IPS DF 4.7 (cell line): ENCODE measurements at regions not wholly inside any gene's neighbourhood (a gene's known extent, or its start where the extent isn't known, plus 50 kb on each side); places are given as distances from the start of the nearest gene placed in this dataset.
"Not testable (repeated sequence)": the region's sequence is repeated elsewhere in the genome, so short reads cannot be mapped to it uniquely, and the experiment has no call there.

Source experiments
- DNase-seq: peaks from one replicate; pipeline ENCODE4 v3.0.0-alpha.2; 2013; ENCODE audit warnings: low spot score; ENCODE audit errors: extremely low read depth

DNA sequence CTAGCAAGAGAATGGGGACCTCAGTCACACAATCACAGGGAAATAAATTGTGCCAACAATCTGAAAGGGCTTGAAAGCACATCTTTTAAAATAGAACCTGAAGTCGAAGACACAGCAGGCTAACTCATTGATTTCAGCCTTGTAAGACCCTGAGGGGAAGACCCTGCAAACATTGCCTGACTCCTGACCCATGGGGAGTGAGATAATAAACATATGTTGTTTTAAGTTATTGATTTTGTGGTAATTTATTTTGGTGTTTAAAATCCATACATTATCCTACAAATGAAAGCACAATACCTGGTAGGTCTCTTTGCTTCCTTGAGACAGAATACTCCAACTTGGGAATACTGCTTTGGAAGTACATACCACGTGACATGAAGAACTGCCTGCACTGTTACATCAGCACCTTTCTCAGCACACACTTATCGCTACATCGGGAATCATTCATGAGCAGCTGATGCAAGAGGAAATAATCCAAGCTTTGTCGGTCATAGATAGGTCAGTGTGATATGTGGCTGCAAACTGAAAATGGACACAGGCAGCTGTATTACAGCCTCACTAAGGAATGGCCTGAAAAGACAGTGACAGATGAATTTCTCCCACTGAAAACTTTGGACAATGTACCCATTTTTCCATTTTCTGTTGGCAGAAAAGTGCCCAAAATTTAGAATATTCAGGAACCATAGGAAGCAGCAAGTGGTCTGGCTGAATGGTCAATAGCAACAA, 494.5 kb upstream of the MAP2 start:
- DNase-seq: no peak

GRCh38 chr2:208929894-208930427, 493.9 kb upstream of the MAP2 start:
- DNase-seq: no peak

GRCh38 chr2:208935531-208935930, 488.3 kb upstream of the MAP2 start:
- DNase-seq: no peak

GRCh38 chr2:208937521-208937920, 486.3 kb upstream of the MAP2 start:
- no peak for DNase-seq

- no peak for DNase-seq
Observed at GRCh38 chr2:208939852-208940251, 484.0 kb upstream of the MAP2 start.

GRCh38 chr2:208945719-208946256, 478.1 kb upstream of the MAP2 start:
- no peak for DNase-seq

DNA sequence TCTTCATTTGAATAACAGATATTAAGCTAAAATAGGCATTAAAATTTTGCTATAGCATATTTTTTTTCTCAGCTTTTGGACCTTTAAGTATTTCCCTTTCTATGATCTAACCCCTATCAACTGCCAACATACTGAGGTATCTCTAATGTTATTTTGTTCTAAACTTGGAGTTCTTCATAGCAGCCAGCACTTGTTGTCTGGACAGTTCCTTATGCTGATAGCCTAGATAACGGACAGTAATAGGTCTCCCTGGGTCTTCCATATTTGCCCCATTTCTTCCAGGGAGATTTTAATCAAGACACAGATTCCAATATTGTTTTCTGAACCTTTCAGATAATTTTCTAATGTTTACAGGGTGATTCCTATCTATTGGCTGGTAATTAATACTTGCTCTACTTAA, 475.8 kb upstream of the MAP2 start:
- no peak for DNase-seq

- no peak for DNase-seq
Observed at GRCh38 chr2:208970070-208970469, 453.8 kb upstream of the MAP2 start.

- DNase-seq: no peak
Observed at GRCh38 chr2:208977582-208977981, 446.3 kb upstream of the MAP2 start.

DNA sequence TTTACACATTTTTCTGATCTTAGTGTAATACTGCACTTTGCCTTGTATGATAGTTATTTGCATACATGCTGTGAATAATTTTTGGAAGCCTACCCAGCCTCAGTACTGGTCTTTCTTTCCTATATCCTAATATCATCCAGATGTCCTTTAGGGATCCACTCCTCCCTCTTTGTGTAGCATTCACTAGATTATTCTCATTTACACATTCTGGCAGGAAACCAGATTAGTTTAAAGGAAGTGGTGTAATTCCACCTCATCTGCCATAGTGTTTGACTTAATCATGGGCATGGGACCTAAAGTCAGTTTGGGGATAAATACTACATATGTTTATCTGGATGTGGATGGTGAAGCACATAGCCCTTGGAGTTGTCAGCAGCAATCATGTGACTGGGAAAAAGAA, 444.9 kb upstream of the MAP2 start:
- no peak for DNase-seq

- no peak for DNase-seq
Observed at GRCh38 chr2:208980321-208980720, 443.5 kb upstream of the MAP2 start.

GRCh38 chr2:208982831-208983230, 441.0 kb upstream of the MAP2 start:
- DNase-seq: no peak

DNA sequence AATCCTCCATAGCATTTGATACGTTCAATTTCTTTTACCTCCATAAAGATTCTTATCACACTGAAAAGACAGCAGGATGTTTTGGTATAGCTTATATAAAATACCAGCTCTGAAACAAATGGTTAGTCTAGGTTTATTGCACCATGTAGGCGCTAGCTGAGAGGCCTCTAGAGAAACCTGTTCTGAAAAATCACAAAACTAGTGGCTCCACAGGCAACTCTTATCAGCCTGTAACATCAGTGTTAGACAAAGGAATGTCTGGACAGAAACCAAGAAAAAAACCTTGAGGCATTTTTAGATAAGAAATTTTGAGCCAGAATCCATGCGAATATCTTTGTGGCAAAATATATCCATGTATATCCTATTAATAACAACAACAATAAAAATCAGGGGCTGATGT, 440.4 kb upstream of the MAP2 start:
- DNase-seq: no peak

DNA sequence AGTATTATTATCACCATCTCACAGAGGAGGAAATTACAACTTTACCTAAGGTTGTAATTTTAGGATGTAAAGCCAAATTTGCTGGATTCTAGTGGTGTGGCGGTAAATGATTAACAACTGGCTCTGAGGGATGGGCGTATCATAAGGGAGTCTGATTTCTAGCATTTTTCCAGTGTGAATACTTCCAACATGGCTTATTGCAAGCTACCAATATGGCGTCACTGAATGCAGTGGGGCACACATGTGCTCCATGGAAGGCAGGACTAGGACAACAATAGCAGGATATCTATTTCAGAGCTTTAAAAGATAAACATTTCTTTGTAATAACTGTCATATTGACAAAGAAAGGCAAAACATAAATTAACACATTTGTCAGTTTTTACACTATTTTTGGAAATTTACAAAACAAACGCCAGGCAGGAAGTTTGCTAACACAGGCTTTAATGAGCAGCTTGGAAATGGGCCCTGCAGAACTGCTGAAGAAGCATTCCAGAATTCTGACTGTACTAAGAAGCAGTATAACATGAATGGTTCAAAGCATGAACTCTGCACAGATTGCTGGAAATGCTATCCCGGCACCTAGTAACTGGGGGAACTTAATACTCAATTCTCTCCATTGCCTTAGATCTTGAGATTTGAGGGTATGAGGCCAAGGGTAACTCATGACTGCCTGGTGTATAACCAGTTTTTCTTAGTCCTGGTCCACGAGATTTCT, 439.3 kb upstream of the MAP2 start:
- no peak for DNase-seq

DNA sequence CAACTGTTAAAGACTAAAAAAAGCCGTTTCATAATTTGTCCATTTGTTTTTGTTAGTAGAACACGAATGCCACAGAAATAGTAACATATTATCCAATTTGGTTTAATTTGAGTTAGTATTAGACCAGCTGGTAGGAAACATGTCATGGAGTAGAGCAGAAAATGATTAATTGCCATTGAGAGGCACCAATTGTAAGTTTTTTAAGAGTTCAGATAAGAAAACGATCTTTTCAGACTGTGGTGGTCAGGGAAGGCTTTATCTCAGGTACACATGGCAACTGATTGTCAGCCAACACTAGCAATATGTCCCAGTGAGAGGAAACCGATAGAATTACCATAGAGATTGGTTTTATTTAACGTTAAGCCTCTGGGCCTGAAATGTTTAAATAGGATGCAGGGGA, 438.2 kb upstream of the MAP2 start:
- DNase-seq: no peak

GRCh38 chr2:208990716-208991115, 433.1 kb upstream of the MAP2 start:
- no peak for DNase-seq

DNA sequence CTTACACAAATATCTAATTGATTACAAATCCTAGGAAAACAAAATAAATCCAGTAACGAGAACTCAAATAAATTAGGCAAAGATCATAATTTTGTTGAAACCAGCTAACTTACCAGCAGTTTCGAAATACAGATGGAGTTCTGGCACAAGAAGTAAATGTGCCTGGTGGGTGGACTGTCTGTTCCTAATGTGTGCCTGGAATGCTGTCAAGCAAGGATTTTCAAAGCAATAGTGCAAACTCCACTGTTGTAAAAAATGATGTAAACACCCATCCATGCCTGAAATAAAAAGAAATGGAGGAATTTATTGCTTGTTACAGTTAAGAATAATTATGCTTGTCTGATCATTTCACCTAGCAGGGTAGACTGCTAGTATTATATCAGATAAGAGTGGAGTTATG, 423.9 kb upstream of the MAP2 start:
- DNase-seq: no peak

DNA sequence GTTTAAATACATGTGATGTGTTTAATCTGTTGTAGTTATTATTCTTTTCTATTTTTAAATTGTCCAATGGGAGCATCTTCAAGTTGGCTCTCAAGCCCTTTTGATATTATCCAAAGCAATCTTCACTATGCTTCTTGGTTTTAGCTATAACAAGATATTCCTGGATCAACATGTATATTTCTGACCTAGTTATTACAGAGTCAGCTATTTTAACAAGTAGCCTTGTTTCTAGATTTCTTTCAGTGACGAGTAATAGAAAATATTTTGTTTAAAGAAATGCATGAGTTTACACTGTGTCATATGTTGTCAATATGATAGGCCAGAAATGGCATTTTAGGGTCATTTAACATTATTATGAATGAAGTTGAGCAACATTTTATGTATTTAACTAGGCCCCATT, 421.8 kb upstream of the MAP2 start:
- DNase-seq: no peak

DNA sequence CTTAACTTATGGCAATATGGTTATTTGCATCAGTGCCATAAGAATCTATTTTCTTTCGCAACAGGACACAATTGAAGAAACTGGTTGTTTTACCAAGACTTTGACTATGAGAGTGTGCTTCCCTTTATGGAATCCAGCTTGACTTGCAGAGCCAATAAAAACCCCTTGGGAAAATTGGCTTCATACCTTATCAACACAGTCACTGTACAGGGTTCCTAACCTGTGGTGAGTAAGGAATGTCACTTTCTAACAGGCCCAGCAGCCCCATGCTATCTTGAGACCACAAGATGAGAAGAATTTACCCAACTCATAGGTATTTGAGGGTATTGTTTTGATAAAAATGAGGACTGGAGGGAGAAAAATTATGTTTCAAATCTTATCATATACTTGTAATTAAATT, 418.5 kb upstream of the MAP2 start:
- DNase-seq: no peak

DNA sequence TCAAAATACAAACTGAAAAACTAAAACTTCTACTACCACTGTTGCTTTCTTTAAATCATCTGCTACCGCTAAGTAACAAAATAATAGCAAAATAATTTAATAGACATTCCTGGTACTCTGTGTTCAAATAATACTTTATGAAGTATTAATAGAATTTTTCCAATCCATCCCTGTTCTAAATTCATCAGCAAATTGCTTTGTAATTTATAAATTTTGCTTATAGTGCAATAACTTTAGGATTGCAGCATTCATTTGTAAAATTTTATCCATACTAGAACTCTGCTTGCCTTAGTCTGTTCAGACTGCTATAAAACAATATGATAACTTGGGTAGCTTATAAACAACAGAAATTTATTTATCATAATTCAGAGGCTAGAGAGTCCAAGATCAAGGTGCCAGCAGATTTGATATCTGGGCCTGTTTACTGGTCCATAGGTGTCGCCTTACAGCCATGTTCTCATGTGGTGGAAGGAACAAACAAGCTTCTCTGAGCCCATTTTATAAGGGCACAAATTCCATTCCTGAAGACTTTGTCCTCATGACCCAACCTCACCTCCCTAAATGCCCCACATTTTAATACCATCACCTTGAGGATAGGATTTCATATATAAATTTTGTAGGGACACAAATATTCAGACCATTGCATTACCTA, 415.1 kb upstream of the MAP2 start:
- no peak for DNase-seq

DNA sequence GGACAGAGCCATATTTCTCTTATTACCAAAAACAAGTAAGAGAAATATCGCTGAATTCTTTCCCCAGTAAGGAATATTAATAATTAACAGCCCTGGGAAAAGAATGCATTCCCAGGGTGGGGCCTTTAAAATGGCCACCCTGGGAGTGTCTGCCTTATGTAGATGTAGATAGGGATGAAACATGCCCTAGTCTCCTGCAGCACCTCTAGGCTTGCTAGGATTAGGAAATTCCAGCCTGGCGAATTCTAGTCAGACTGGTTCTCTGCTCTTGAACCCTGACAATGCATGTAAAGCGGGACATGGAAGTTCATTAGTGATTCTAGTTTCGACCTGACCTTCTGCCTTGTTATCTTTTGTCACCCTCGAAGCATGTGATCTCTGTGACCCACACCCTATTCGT, 405.2 kb upstream of the MAP2 start:
- not testable (repeated sequence) for DNase-seq

GRCh38 chr2:209029249-209029648, 394.6 kb upstream of the MAP2 start:
- DNase-seq: no peak
